H9 (cell line): ENCODE measurements at regions not wholly inside any gene's neighbourhood (a gene's known extent, or its start where the extent isn't known, plus 50 kb on each side); places are given as distances from the start of the nearest gene placed in this dataset.

ENCODE experiments used
- DNase-seq: peaks from one replicate; pipeline ENCODE4 v3.0.0-alpha.2; 2017
- H2AFZ ChIP-seq: one replicate; pipeline ENCODE4 v1.6.1; 2013; ENCODE audit warnings: mild to moderate bottlenecking, low read length, control low read depth, moderate library complexity
- H2AK5ac ChIP-seq: 2 replicates; pipeline ENCODE4 v1.6.1; 2013; ENCODE audit warnings: low read length, control low read depth, mixed read lengths; ENCODE audit not compliant: insufficient read length
- H2BK120ac ChIP-seq: one replicate; pipeline ENCODE4 v1.6.1; 2013; ENCODE audit warnings: low read depth, mild to moderate bottlenecking, low read length, control low read depth, inconsistent platforms; ENCODE audit not compliant: poor library complexity, severe bottlenecking
- H2BK12ac ChIP-seq: 2 replicates; pipeline ENCODE4 v1.6.1; 2013; ENCODE audit warnings: low read length, control low read depth, mixed read lengths, low read depth; ENCODE audit not compliant: insufficient read length
- H2BK15ac ChIP-seq: 2 replicates; pipeline ENCODE4 v1.6.1; 2013; ENCODE audit warnings: low read depth, low read length, control low read depth
- H2BK20ac ChIP-seq: one replicate; pipeline ENCODE4 v1.6.1; 2013; ENCODE audit warnings: low read depth, mild to moderate bottlenecking, low read length, control low read depth, inconsistent platforms; ENCODE audit not compliant: poor library complexity, severe bottlenecking
- H2BK5ac ChIP-seq: 2 replicates; pipeline ENCODE4 v1.6.1; 2013; ENCODE audit warnings: low read length, control low read depth, mixed read lengths; ENCODE audit not compliant: insufficient read length
- H3K14ac ChIP-seq: 2 replicates; pipeline ENCODE4 v1.6.1; 2013; ENCODE audit warnings: low read length, control low read depth; ENCODE audit not compliant: insufficient read depth
- H3K18ac ChIP-seq: 2 replicates; pipeline ENCODE4 v1.6.1; 2013; ENCODE audit warnings: low read depth, mild to moderate bottlenecking, mixed read lengths, low read length, control low read depth; ENCODE audit not compliant: insufficient read length
- H3K23ac ChIP-seq: 2 replicates; pipeline ENCODE4 v1.6.1; 2013; ENCODE audit warnings: low read length, control low read depth, mixed read lengths, low read depth; ENCODE audit not compliant: insufficient read length
- H3K23me2 ChIP-seq: 2 replicates; pipeline ENCODE4 v1.6.1; 2013; ENCODE audit warnings: low read depth, mild to moderate bottlenecking, mixed read lengths, low read length, control low read depth; ENCODE audit not compliant: insufficient read length, poor library complexity, severe bottlenecking
- H3K27ac ChIP-seq: 2 replicates; pipeline ENCODE4 v1.5.1; 2013; ENCODE audit warnings: low read length, control low read depth, mixed read lengths, low read depth; ENCODE audit not compliant: insufficient read length
- H3K27me3 ChIP-seq: 2 replicates; pipeline ENCODE4 v1.6.1; 2013; ENCODE audit warnings: low read length, control low read depth, inconsistent platforms; ENCODE audit not compliant: insufficient read depth
- H3K4ac ChIP-seq: 2 replicates; pipeline ENCODE4 v1.6.1; 2013; ENCODE audit warnings: low read depth, mild to moderate bottlenecking, control low read depth, inconsistent platforms, low read length, moderate library complexity
- H3K4me1 ChIP-seq: 2 replicates; pipeline ENCODE4 v1.6.1; 2013; ENCODE audit warnings: low read length, control low read depth, inconsistent platforms; ENCODE audit not compliant: insufficient read depth
- H3K4me2 ChIP-seq: 2 replicates; pipeline ENCODE4 v1.6.1; 2013; ENCODE audit warnings: low read length, control low read depth, mixed read lengths; ENCODE audit not compliant: insufficient read length, insufficient read depth
- H3K56ac ChIP-seq: 2 replicates; pipeline ENCODE4 v1.6.1; 2013; ENCODE audit warnings: low read depth, mild to moderate bottlenecking, mixed read lengths, low read length, control low read depth; ENCODE audit not compliant: insufficient read length
- H3K79me1 ChIP-seq: 2 replicates; pipeline ENCODE4 v1.6.1; 2013; ENCODE audit warnings: low read depth, mild to moderate bottlenecking, moderate library complexity, low read length, control low read depth, inconsistent platforms; ENCODE audit not compliant: insufficient read depth, poor library complexity, severe bottlenecking
- H3K79me2 ChIP-seq: 2 replicates; pipeline ENCODE4 v1.6.1; 2013; ENCODE audit warnings: low read length, control low read depth, inconsistent platforms; ENCODE audit not compliant: insufficient read depth
- H3K9ac ChIP-seq: 2 replicates; pipeline ENCODE4 v1.6.1; 2013; ENCODE audit warnings: low read length, control low read depth, mixed read lengths; ENCODE audit not compliant: insufficient read length; ENCODE audit errors: extremely low read depth
- H3K9me3 ChIP-seq: one replicate; pipeline ENCODE4 v1.6.1; 2013; ENCODE audit warnings: low read depth, low read length, inconsistent platforms; ENCODE audit not compliant: control insufficient read depth
- H3T11ph ChIP-seq: one replicate; pipeline ENCODE4 v1.6.1; 2013; ENCODE audit warnings: mild to moderate bottlenecking, low read length, control low read depth, inconsistent platforms
- H4K20me1 ChIP-seq: one replicate; pipeline ENCODE4 v1.6.1; 2013; ENCODE audit not compliant: control insufficient read depth, insufficient read length, insufficient read depth
- H4K5ac ChIP-seq: 2 replicates; pipeline ENCODE4 v1.6.1; 2013; ENCODE audit warnings: low read depth, mild to moderate bottlenecking, mixed read lengths, low read length, control low read depth; ENCODE audit not compliant: insufficient read length
- H4K8ac ChIP-seq: replicated peaks from 2 replicates; pipeline ENCODE4 v1.6.1; 2013; ENCODE audit warnings: low read length, control low read depth, mixed read lengths, low read depth; ENCODE audit not compliant: insufficient read length
- H4K91ac ChIP-seq: 2 replicates; pipeline ENCODE4 v1.6.1; 2013; ENCODE audit warnings: low read depth, mild to moderate bottlenecking, moderate library complexity, mixed read lengths, low read length, control low read depth; ENCODE audit not compliant: insufficient read length
- H3K27ac Mint-ChIP-seq, 3 experiments: 2 replicates in 2 of 3; 3 replicates in 1 of 3; pipeline ENCODE4 v1.8.0; 2020 to 2021; ENCODE audit warnings: mixed read lengths in 3 of 3, mild to moderate bottlenecking in 1 of 3, moderate library complexity in 1 of 3
- H3K27me3 Mint-ChIP-seq: 2 replicates; pipeline ENCODE4 v1.8.0; 2021; ENCODE audit warnings: low read depth, mild to moderate bottlenecking, moderate library complexity, mixed read lengths
- H3K36me3 Mint-ChIP-seq, 3 experiments: 2 replicates in 2 of 3; 3 replicates in 1 of 3; pipeline ENCODE4 v1.8.0; 2020 to 2021; ENCODE audit warnings: low read depth in 3 of 3, mixed read lengths in 3 of 3; ENCODE audit not compliant: insufficient read depth in 1 of 3
- H3K4me1 Mint-ChIP-seq, 2 experiments: 2 replicates each; pipeline ENCODE4 v1.8.0; 2020; ENCODE audit warnings: mixed read lengths in 2 of 2
- H3K4me3 Mint-ChIP-seq, 2 experiments: 2 replicates in 1 of 2; 3 replicates in 1 of 2; pipeline ENCODE4 v1.8.0; 2020 to 2021; ENCODE audit warnings: mild to moderate bottlenecking in 2 of 2, mixed read lengths in 2 of 2, moderate library complexity in 1 of 2
- H3K9me3 Mint-ChIP-seq, 2 experiments: 2 replicates in 1 of 2; 3 replicates in 1 of 2; pipeline ENCODE4 v1.8.0; 2020; ENCODE audit warnings: mild to moderate bottlenecking in 2 of 2, mixed read lengths in 2 of 2, moderate library complexity in 1 of 2
- WGBS: extraction: QIAGEN DNeasy Blood & Tissue Kit; methylation state at CpG from one replicate; pipeline ENCODE4 v1.1.7; 2013; ENCODE audit warnings: missing lambda C conversion rate, low lambda C conversion rate, mixed read lengths; ENCODE audit not compliant: insufficient read length; ENCODE audit errors: extremely low coverage; 5-methylcytosine and 5-hydroxymethylcytosine counted together
- TF ChIP-seq, protein P1 (sequence below): fragments of 200-600 bp; sonication (generic); conservative IDR thresholded peaks from 3 replicates; pipeline ENCODE4 v1.8.0; 2021; ENCODE audit warnings: antibody characterized with exemption, mild to moderate bottlenecking

DNA sequence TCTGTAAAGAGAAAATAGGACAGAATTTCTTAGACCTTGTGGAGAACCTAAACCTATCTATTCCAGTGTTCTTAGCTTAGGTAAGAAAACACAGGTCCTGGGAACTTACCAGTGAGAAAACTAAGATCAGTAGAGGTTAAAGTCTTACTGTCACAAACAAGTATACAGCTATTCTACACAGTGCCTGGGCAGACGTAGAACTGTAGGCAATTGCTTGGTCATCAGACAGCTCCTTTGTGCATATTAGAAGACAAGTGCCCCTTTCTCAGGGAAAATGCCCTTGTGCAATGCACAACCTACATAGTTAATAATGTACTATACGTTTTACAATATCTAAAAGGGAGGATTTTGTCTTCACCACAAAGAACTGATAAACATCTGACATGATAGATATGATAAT is 86.6 kb upstream of the JADE1 start:
- H2BK12ac ChIP-seq, result no peak overlapping the region
- no peak overlapping the region for H2BK15ac ChIP-seq
- no peak overlapping the region for H2BK5ac ChIP-seq
- H4K8ac ChIP-seq, result no peak overlapping the region
- H3K4ac ChIP-seq, result no peak overlapping the region
- H4K5ac ChIP-seq, result no peak overlapping the region
- no peaks in the 10 kb centered on the region for H3K23me2 ChIP-seq
- H3K27me3 Mint-ChIP-seq, result no peaks in the 10 kb centered on the region
- H2AFZ ChIP-seq, result no peak overlapping the region
- no peak overlapping the region for H2BK20ac ChIP-seq
- no peak overlapping the region for H2AK5ac ChIP-seq
- no peak overlapping the region for H4K91ac ChIP-seq
- H4K20me1 ChIP-seq, result no peaks in the 10 kb centered on the region
- TF ChIP-seq, protein P1, sequence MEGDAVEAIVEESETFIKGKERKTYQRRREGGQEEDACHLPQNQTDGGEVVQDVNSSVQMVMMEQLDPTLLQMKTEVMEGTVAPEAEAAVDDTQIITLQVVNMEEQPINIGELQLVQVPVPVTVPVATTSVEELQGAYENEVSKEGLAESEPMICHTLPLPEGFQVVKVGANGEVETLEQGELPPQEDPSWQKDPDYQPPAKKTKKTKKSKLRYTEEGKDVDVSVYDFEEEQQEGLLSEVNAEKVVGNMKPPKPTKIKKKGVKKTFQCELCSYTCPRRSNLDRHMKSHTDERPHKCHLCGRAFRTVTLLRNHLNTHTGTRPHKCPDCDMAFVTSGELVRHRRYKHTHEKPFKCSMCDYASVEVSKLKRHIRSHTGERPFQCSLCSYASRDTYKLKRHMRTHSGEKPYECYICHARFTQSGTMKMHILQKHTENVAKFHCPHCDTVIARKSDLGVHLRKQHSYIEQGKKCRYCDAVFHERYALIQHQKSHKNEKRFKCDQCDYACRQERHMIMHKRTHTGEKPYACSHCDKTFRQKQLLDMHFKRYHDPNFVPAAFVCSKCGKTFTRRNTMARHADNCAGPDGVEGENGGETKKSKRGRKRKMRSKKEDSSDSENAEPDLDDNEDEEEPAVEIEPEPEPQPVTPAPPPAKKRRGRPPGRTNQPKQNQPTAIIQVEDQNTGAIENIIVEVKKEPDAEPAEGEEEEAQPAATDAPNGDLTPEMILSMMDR, result no peak
- no peak overlapping the region for H3K4me2 ChIP-seq
- H3K9ac ChIP-seq, result no peak overlapping the region
- H3K23ac ChIP-seq, result no peak overlapping the region
- H3K79me1 ChIP-seq, result no peaks in the 10 kb centered on the region
- H3K27me3 ChIP-seq, result no peaks in the 10 kb centered on the region
- H3K4me1 Mint-ChIP-seq, result peaks cover 31 to 39% of the 10 kb centered on the region in 2 experiments
- no CpG with 5 or more reads among the region's 2 CpGs for WGBS
- no peaks in the 10 kb centered on the region for H3K9me3 ChIP-seq
- H3T11ph ChIP-seq, result no peak overlapping the region
- H3K14ac ChIP-seq, result no peak overlapping the region
- no peak overlapping the region for H2BK120ac ChIP-seq
- no peak overlapping the region for H3K27ac ChIP-seq
- H3K4me3 Mint-ChIP-seq, result no peak overlapping the region
- H3K18ac ChIP-seq, result no peak overlapping the region
- H3K79me2 ChIP-seq, result no peaks in the 10 kb centered on the region
- no peak for DNase-seq
- no peaks in the 10 kb centered on the region; a peak in 1 of 5 replicates for H3K9me3 Mint-ChIP-seq
- no peak overlapping the region for H3K27ac Mint-ChIP-seq
- H3K56ac ChIP-seq, result no peak overlapping the region
- peaks cover 3% of the 10 kb centered on the region; the same call in 1 of the 2 replicates for H3K4me1 ChIP-seq
- H3K36me3 Mint-ChIP-seq, result no peaks in the 10 kb centered on the region
